DMS79 treated with DMSO at 0.1 percent for 48 hours (cell line): ENCODE measurements at regions not wholly inside any gene's neighbourhood (a gene's known extent, or its start where the extent isn't known, plus 50 kb on each side); places are given as distances from the start of the nearest gene placed in this dataset.

Experiments used
- DNase-seq: peaks from one replicate; lab custom pipeline; 2025; lab: John Stamatoyannopoulos, UW

DNA sequence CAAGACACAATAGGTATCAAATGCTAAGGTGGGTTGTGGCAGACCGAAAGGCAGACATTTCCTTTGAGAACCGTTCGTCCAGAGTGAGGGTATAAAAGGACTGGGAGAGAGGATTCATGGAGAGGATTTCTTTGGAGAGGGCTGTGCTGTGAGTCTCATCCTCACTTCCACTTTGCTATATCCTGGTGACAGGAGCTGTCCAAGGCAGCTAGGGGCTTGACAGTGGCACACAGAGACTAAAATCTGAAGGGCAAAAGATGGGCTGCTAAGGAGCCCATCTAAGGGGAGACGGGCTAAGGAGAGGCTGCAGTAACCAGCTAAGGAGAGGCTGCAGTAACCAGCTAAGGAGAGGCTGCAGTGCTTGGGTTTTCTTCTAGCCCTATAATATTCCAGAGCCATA is 214.0 kb upstream of the ADRA1B start:
- no peak for DNase-seq

DNA sequence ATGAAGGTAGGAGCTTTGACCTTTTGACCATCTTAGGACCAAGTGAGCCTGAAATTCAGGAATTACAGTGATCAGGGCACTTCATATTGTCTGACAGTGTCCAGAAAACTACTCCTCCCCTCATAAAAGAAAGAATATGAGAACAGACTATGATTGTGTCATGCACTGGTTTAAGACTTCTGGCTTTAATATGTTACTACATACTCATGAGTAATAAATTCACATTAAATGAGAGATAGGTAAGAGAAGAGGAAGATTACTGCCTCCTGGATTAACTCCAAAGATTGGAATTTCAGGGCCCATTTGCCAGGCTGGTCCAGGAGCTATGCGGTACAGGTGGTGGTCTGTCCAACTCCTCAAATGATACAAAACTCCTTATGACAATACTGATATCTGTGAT is 213.5 kb upstream of the ADRA1B start:
- DNase-seq = no peak

DNA sequence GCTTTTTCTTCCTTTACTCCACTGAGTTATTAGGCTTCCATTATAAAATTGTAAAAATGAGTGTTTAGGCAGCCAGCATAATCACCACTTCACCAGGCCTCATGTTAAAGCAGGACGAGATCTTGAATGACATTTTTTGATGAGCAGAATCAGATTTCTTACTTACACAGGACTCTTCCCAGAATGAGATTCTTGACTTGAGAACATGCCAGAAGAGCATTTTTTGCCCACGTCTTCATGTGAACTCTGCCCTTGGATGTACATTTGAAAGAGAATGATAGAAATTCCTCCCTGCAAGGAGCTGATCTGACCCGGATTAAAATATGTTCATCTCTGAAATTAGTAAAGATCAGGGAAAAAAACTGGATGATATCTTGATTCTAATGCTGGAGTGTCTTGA is 212.1 kb upstream of the ADRA1B start:
- DNase-seq = no peak

DNA sequence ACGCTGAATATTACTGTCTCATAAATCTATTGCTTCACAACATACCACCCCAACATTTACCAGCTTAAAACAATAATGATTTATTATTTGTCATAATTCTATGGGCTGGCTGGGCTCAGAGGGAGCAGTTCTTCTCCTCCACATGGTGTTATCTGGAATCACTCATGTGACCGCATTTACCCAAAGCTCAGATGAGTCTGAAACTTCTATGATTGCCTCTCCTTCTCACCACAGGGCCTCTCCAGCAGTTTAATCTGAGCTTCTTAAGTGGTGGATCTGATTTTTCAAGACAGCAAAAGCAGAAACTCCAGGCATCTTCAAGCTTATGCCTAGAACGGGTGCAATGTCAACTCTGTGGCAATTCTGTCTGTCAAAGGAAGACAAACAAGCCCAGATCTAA is 210.3 kb upstream of the ADRA1B start:
- DNase-seq = no peak

DNA sequence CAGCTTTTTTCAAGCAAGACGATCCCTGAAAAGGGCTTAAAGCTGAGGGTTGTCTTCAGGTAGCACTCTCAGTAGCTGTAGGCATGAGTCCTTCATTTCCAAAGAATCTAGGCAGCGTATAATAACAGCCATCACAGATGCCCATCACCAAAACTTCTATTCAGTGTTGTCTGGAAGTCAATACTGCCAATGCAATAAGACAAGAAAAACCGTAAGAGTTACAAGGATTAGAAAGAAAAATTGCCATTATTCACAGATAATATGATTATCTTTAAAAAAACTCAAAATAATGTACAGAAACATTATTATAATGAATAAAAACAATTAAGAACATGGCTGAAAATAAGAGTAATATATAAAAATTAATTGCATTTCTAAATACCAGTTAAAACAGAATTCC is 208.2 kb upstream of the ADRA1B start:
- no peak for DNase-seq

DNA sequence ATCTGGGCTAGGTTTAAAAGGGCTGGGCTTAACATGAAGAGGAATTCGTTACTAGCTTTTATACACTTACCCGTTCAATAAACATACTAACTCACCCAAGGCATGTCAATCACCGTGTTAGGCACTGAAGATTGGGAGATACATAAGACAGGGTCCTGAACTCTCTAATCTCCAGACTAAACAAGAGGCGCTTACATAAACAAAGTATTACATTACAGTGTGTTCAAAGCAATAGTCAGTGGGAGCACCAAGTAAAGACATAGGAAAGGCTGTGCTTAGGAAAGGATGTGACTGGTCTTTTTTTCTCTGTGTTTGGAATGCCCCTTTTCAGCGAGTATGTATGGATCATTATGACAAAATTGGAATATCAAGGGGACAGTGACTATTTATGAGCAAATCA is 203.6 kb upstream of the ADRA1B start:
- DNase-seq = no peak

DNA sequence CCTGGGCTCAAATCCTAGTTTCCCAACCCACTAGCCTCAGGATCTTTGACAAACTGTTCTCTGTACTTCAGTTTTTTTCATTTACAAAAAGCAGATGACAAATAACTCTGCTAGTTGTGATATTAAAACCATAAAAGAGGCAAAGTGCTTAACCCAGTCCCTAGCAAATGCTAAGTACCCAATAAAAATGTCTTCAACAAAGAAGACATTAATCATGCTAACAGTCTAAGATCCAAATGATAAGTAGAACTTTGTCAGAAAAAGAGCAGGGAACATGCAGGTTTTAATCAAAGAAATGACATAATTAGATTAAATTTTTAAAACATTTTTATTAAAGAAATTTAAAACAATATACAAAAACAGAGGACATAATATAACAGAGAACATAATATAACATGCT is 203.0 kb upstream of the ADRA1B start:
- no peak for DNase-seq

DNA sequence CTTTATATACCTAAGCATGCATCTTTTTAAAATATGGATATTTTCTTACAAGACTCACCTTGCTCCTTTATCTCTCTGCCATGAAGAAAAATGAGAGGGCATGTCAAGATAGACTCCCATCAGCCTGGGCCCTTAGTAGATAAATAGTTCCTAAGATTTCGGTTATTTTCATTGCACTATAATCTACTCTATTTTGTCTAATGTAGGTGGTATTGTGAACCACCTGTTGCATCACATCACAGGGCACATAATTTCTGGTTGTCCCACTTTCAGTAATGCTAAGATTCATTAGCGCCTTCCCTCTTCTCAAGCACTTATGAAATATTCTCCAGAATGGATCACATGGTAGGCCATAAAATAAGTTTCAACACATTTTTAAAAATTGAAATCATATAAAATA is 202.5 kb upstream of the ADRA1B start:
- no peak for DNase-seq

DNA sequence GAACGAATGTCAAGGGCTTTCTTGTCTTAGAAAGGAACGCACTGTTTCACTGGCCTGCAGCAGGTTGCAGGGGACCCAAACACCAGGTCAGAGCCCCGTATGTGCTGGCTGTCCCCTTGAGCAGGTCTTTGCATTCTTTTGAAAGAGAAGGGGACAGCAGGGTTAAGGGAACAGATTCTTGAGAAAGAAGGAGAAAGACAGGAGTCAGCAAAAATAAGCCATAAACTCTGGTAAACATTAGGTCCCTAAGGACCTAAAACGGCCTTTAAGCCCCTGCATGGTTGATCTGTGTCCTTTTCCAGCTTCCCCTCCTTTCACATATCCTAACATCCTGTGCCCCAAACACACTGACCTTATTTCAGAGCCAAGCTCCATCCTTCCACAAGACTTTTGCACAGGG is 190.8 kb upstream of the ADRA1B start:
- no peak for DNase-seq

DNA sequence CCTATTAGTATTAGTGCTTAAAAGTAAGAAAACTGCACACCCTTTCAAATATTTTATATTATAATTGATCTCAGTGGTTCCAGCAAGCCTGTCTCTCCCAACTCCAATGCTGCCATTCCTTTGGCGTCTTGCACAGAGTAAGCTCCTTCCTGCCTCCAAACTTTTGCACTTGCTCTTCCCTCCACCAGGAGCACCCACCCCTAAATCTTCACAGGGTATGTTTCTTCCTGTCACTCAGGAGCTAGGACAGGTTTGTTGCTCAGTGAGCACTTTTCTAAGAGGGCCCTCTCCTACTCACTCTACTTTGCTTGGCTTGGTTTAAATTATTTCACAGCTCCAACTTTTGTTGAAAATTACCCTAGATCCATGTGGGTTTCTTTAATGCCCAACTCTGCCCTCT is 189.1 kb upstream of the ADRA1B start:
- DNase-seq = no peak

DNA sequence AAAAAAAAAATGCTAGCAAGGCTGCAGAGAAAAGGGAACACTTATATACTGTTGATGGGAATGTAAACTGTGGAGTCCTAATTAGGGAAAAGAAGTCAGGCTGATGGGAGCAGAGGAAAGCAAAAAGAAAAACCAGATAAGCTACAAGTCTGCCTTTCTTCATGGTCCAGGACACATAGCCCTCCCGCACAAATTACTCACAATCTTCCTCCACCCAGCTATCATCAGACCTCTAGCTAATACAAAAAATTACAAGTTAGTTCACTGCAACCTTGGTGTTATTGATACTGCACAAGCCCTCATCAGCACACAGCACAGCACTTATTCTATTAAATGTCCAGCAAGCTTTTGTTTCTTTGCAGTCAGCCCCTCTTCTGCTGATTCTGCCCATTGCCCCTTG is 186.0 kb upstream of the ADRA1B start:
- no peak for DNase-seq

DNA sequence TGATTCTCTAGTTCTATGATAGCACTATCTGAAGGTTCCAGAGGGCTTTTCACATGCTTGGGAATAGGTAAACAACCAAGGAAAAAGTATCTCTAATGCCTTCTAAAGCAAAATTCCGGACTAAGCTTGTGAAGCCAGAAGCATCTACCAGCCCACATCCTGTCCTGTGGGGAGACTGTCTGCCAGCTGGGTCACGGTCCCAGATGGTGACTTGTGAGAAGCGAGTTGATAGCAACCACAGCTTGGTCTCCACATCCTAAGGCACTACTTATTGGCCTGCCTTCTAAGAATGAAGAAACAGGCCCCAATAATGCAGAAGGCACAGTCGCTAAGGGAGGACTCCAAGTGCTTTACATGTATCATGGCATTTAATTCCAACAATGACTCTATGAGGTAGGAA is 184.1 kb upstream of the ADRA1B start:
- DNase-seq = no peak

DNA sequence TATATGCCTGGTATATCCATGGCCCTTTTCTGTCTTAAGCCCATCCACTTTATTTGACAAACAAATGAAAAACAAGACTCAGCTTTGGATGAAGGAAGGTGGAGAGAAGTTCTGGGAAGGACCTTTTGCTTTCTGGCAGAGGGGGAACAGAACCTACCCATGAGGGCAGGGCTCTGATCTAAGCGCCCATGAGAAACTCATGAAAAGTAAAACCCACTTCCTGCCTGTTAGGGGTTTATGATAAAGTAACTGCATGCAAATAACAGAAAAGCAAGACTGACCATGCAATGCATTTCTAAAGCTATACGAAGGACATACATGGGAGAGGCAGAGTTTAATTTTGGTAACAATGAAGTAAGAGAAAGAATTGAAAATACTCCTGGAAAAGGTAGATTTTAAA is 181.9 kb upstream of the ADRA1B start:
- no peak for DNase-seq

DNA sequence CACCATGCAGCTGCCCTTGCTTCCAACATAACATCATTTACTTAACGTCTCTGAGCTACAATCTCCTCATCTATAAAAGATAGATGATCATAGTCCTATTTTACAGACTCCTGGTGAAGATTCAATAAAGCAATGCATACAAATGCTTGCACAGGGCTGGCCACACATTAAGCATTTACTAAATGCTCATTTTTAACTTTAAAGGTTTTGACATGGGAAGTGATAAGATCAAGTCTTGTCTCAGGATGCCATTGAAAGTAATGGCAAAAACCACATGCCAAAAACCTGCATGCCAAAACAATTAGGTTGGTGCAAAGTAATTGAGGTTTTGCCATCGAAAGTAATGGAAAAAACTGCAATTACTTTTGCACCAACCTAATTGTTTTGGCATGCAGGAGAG is 181.2 kb upstream of the ADRA1B start:
- DNase-seq = no peak

DNA sequence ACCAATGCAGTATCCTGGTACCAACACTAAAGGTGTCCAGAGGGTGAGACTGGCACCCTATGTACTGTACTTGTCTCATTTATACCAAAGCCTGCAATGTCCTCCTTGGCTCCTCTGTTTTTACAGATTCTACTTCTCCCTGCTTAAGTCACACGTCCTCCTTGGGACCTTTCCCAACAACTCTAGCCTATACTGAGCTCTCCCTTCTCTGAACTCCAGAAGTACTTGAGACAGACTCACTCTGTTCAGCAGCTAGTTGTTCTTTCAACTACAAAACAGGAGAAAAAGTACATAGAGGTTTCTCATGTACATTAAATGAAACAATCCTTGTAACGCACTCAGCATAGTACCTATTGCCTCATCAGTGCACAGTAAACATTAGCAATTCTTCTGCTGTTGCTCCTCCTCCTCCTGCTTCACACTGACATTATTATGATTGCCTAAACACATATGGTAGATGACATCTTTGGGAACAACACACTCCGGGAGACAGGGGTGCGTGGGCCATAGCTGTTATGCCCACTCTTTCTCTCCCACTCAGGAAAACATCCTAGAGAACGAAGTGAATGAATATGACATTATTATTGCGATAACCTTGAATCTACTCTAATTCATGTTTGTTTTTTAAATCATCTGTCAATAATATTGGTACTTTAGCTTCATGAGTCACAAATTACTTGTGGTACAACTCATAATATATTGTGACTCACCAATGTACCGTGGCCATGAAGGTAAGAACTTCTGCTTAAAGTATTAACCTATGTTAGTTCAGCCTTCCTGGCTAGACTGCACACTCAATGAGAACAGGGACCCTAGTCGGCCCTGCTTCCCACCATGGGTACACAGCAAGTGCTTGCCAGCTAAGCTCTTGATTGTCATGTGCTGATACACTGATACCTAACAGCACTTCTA is 180.3 kb upstream of the ADRA1B start:
- DNase-seq = no peak

DNA sequence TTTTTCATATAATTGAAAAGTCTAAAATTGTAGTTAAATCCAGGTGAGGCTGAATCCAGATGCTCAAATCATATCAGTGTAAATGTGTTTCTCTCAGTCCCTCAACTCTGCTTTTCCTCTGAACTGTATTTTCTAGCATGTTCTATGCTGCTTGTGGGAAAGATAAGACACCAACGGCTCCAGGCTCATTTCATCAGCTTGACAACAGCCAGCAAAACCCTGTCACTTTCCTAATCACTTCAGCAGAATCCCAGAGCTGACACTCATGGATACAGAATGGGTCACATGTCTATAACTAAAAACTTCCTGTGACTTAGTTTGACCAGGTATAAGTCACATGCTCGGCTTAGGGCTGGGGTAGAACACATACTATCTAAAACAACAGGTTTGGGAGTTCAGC is 179.4 kb upstream of the ADRA1B start:
- DNase-seq = no peak

DNA sequence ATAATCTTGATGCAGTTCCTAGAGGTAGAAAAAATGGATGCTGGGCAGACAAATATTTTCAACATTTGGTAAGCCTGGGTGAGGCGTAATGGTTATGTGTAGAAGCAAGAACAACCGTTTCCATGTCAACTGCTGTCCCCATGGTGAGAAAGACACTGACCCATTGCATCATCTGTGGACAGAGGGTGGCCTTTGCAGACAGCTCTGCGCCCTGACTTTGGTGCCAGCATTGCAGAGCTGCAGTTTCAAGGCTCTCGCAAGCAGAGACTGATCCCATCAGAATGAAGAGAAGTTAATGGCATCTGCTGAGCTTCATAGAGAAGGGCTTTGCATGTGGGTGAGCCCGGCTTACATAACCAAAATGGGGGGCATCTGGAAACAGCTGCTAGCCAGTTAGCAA is 179.0 kb upstream of the ADRA1B start:
- no peak for DNase-seq

DNA sequence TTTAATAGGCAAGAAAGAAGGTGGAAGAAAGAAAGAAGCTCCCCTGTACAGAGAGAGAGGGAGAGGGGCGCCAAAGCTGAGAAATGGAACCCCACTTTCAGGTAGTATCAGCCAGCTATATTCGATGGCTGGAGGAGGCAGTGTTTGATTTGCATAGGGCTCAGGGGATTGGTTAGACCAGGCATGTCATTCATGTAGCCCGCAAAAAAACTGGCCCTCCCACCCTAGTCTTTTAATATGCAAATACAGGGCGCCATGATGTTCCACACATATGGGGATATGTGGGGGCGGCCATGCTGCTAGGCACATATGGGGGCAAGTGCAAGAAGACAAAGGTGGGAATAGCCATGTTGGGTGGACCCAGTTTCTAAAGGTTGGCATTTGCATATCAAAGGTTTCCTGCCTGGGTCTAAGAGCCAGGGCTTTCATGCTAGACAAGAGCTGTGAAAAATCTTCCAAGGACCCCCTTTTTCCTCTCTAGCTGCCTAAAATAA is 174.4 kb upstream of the ADRA1B start:
- DNase-seq = no peak

DNA sequence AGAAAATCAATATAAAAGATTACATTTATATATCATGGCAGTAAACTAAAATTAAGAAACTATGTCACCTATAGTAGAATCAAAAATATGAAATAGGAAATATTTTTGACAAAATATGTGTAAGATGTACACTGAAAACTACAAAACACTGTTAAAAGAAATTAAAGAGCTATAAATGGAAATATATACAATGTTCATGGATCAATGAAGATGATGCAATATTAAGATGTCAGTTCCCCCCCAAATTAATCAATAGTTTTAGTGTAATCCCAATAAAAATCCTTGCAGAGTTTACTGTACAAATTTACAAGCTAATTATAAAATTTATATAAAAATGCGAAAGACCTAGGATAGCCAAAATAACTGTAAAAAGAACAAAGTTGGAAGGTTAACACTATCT is 173.0 kb upstream of the ADRA1B start:
- DNase-seq = no peak

DNA sequence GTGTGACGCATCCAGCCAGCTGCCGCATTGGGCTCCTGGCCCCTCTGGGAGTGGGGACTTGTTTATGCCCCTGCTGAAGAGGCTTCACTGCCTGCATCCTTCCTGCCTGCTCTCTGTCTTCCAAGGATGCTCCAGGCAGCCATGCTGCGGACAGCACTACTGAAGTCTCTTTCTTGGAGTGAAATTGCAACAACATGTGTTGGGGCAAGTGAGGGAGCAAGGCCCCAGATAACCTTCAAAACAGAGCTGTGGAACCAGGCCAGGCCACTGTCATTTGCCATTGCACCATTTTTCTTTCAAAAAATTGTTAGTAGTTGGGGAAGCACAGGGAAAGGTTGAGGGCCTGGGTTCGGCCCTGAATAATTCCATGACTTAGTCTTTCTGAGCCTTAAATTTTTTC is 169.6 kb upstream of the ADRA1B start:
- no peak for DNase-seq

DNA sequence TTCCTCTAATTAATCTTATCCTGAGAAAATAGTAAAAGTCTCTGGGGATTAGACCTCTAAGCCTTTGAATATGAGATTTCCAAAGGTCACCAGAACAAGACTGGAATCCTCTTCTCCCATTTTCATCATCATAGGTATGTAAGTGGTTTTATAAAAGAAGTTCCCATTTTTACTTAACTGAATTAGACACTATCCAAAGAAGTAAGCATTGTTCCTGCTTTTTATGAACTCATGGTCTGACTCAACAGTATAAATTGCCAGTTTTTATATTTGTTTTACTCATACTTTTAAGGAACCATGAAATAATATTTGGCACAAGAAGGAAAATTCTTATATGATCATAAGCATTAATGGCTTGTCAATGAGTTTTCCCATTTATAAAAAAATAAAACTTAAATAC is 167.1 kb upstream of the ADRA1B start:
- DNase-seq = no peak

DNA sequence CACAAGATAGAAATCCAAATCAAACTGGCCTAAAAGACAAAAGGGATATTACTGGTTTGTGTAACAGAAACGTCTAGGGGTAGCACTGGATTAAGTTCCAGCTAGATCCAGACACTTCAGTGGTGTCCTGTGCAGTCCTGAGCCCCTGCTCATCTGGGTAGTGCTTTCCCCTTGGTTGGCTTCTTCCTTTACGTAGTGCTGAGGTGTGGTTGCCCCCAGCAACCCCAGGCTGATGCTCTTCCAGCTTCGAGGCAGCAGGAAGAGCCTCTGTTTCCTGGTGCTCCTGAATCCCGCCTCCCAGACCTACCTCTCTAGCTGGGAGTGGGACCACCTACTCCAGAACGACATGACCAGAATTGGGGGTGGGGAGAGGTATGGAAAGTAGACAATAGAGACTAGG is 166.1 kb upstream of the ADRA1B start:
- no peak for DNase-seq

DNA sequence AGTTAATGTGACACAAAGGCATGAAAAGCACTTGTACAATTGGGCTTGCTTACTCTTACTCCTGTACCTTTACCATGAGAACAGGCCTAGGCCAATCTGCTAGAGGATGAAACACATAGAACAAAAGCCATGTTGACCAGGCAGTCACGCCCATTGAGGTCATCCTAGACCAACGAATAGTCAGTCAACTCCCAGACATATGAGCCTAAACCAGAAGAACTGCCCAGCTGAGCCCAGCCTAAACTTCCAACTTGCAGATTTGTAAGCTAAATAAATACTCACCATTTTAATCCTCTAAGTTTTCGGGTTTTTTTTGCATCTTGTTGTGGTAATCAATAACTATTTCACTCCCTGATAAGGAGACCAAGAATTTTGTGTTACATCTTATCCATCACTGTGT is 164.8 kb upstream of the ADRA1B start:
- DNase-seq = no peak

DNA sequence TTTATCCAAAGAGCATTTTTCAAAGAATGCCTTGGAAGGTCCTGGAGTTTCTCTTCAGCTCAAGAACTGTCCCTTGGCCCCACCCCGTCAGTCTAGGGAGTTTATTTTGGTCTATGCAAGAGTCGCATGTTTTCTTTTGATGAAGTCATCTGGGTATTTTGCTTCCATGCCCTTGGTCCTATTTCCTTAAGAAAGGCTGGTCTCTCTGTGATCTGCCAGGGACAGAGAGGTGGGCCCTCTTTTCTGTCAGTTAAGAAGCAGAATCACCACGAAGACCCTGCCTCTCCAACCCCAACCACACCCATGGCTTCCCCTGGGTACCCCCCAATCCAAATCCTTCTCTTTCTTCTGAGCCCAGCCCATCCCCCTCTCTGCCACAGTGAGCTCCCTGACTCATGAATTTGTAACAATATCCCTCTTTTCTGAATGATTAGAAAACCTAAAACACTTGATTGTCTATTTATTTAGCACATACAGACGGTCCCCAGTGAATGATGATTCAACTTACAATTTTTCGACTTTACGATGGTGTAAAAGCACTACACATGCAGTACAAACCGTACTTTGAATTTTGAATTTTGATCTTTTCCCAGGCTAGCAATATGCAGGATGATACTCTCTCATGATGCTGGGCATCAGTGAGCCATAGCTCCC is 163.5 kb upstream of the ADRA1B start:
- DNase-seq = no peak
